ENCODE measurements at regions not wholly inside any gene's neighbourhood (a gene's known extent, or its start where the extent isn't known, plus 50 kb on each side); places are given as distances from the start of the nearest gene placed in this dataset.

- H3K4me3 ChIP-seq, result no peak overlapping the region
- TF ChIP-seq, protein P1, sequence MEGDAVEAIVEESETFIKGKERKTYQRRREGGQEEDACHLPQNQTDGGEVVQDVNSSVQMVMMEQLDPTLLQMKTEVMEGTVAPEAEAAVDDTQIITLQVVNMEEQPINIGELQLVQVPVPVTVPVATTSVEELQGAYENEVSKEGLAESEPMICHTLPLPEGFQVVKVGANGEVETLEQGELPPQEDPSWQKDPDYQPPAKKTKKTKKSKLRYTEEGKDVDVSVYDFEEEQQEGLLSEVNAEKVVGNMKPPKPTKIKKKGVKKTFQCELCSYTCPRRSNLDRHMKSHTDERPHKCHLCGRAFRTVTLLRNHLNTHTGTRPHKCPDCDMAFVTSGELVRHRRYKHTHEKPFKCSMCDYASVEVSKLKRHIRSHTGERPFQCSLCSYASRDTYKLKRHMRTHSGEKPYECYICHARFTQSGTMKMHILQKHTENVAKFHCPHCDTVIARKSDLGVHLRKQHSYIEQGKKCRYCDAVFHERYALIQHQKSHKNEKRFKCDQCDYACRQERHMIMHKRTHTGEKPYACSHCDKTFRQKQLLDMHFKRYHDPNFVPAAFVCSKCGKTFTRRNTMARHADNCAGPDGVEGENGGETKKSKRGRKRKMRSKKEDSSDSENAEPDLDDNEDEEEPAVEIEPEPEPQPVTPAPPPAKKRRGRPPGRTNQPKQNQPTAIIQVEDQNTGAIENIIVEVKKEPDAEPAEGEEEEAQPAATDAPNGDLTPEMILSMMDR (IDR thresholded peaks at IDR 0.05), result no peak
- TF ChIP-seq POLR2A (IDR thresholded peaks at IDR 0.05), result no peak
- DNase-seq, result no peak
- H3K4me1 ChIP-seq, result no peaks in the 10 kb centered on the region
- H3K36me3 ChIP-seq (replicated peaks in 1 of 2; ENCODE audit: insufficient read depth in 1 of 2, low read depth in 2 of 2), result no peaks in the 10 kb centered on the region
- intact Hi-C loops (cut with DNase I), result no loop called here
- H3K27ac ChIP-seq, result no peak overlapping the region
- H3K9me3 ChIP-seq, result no peaks in the 10 kb centered on the region
- 69 to 74% methylated on average over 3 of the region's 3 CpGs for WGBS, 2 donors
- no peaks in the 10 kb centered on the region for H3K27me3 ChIP-seq
- no peak for ATAC-seq
Measured at GRCh38 chr2:122528061-122528460, 772.6 kb downstream of the TSN start.

DNA sequence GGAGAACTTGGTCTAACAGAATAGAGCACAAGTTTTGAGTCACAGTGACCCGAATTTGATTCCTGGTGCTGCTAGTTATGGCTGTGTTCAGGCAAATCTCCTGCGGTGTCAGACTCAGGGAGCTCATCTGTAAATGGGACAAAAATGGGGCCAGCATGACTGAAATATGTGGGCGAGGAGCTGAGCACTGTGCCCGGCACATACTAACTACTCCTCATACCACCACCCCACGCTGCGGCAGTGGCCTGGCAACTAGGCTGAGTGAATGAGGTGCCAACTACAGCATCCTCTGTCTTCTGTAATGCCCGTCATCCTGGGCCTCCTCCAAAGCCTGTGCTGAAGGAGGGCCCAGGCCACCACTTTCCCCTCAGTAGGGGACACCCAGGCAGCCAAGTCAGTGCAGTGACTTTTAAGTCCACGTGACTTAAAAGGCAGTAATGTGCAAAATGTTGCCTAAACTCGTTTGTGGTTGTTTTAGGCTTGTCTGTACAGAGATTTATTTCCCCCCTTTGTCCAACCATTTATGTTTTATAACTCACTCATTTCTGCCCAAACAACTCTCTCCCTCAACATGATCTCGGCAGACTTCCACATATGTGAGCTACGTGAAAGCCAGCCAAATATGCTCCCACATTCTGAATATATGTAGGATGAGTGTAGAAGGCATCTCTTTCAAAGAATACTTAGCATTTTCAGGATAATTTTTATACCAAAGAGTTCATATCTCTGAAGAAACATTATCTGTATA lies 773.7 kb downstream of the TSN start:
- DNase-seq, result no peak
- intact Hi-C loops (cut with DNase I), result no loop called here
- H3K9me3 ChIP-seq, result no peaks in the 10 kb centered on the region
- ATAC-seq, result no peak
- H3K27me3 ChIP-seq, result no peaks in the 10 kb centered on the region
- no peak overlapping the region for H3K4me3 ChIP-seq
- H3K27ac ChIP-seq, result no peak overlapping the region
- H3K36me3 ChIP-seq (replicated peaks in 1 of 2; ENCODE audit: insufficient read depth in 1 of 2, low read depth in 2 of 2), result no peaks in the 10 kb centered on the region
- 72 to 83% methylated on average over 11 of the region's 11 CpGs for WGBS, 2 donors
- TF ChIP-seq, protein P1 (IDR thresholded peaks at IDR 0.05), result no peak
- TF ChIP-seq POLR2A (IDR thresholded peaks at IDR 0.05), result no peak
- no peaks in the 10 kb centered on the region for H3K4me1 ChIP-seq

GRCh38 chr2:122530814-122531213 lies 775.4 kb downstream of the TSN start:
- H3K4me3 ChIP-seq, result no peak overlapping the region
- H3K9me3 ChIP-seq, result no peaks in the 10 kb centered on the region
- H3K27me3 ChIP-seq, result no peaks in the 10 kb centered on the region
- intact Hi-C loops (cut with DNase I), result no loop called here
- H3K27ac ChIP-seq, result no peak overlapping the region
- WGBS, 2 donors, result 69 to 82% methylated on average over 2 of the region's 2 CpGs
- ATAC-seq, result no peak
- TF ChIP-seq, protein P1 (IDR thresholded peaks at IDR 0.05), result no peak
- TF ChIP-seq POLR2A (IDR thresholded peaks at IDR 0.05), result no peak
- no peaks in the 10 kb centered on the region for H3K36me3 ChIP-seq (replicated peaks in 1 of 2; ENCODE audit: insufficient read depth in 1 of 2, low read depth in 2 of 2)
- H3K4me1 ChIP-seq, result no peaks in the 10 kb centered on the region
- DNase-seq, result no peak

GRCh38 chr2:122531290-122532071 lies 776.0 kb downstream of the TSN start:
- ATAC-seq (no peak), DNase-seq (no peak)
- intact Hi-C loops (cut with DNase I), result no loop called here
- Histone ChIP-seq H3K36me3 (replicated peaks in 1 of 2; ENCODE audit: insufficient read depth in 1 of 2, low read depth in 2 of 2) (no peaks in the 10 kb centered on the region), H3K27me3 (no peaks in the 10 kb centered on the region), H3K4me1 (no peaks in the 10 kb centered on the region), H3K27ac (no peak overlapping the region), H3K9me3 (no peaks in the 10 kb centered on the region), H3K4me3 (no peak overlapping the region)
- WGBS, 2 donors, result 54 to 60% methylated on average over 15 of the region's 15 CpGs
- TF ChIP-seq POLR2A (IDR thresholded peaks at IDR 0.05), result no peak
- TF ChIP-seq, protein P1 (IDR thresholded peaks at IDR 0.05), result no peak

- Histone ChIP-seq H3K27me3 (no peaks in the 10 kb centered on the region), H3K9me3 (no peaks in the 10 kb centered on the region), H3K36me3 (replicated peaks in 1 of 2; ENCODE audit: insufficient read depth in 1 of 2, low read depth in 2 of 2) (no peaks in the 10 kb centered on the region), H3K27ac (no peak overlapping the region), H3K4me1 (no peaks in the 10 kb centered on the region), H3K4me3 (no peak overlapping the region)
- DNase-seq (no peak), ATAC-seq (no peak)
- no peak for TF ChIP-seq POLR2A (IDR thresholded peaks at IDR 0.05)
- TF ChIP-seq, protein P1 (IDR thresholded peaks at IDR 0.05), result no peak
- intact Hi-C loops (cut with DNase I), result no loop called here
Measured at GRCh38 chr2:122532072-122532344, 776.6 kb downstream of the TSN start.

All from body of pancreas (tissue), 4 donors.